Breast epithelium (tissue), 3 donors: ENCODE measurements at regions not wholly inside any gene's neighbourhood (a gene's known extent, or its start where the extent isn't known, plus 50 kb on each side); places are given as distances from the start of the nearest gene placed in this dataset.

ENCODE experiments used
- CTCF ChIP-seq, 3 donors: fragments of 450-650 bp; IDR thresholded peaks; one replicate each; pipeline ENCODE4 v1.5.1; 2016 to 2017; ENCODE audit warnings: antibody characterized with exemption in 3 of 3, mild to moderate bottlenecking in 3 of 3, moderate library complexity in 3 of 3
- POLR2A ChIP-seq: fragments of 450-650 bp; IDR thresholded peaks from one replicate; pipeline ENCODE4 v1.6.1; 2016; ENCODE audit warnings: antibody characterized with exemption, mild to moderate bottlenecking, moderate library complexity

GRCh38 chr12:46959502-46959901, 119.9 kb upstream of the PCED1B start:
- TF ChIP-seq CTCF (IDR thresholded peaks at IDR 0.05) (no peak), POLR2A (no peak)
